Frontal cortex (tissue), 3 donors: ENCODE measurements at regions not wholly inside any gene's neighbourhood (a gene's known extent, or its start where the extent isn't known, plus 50 kb on each side); places are given as distances from the start of the nearest gene placed in this dataset.
"Not testable (repeated sequence)": the region's sequence is repeated elsewhere in the genome, so short reads cannot be mapped to it uniquely, and the experiment has no call there.

Experiments
- DNase-seq, 2 donors: peaks; one replicate each; pipeline ENCODE4 v3.0.0; 2012; ENCODE audit warnings: low spot score in 2 of 2
- FAIRE-seq: peaks from 2 replicates; lab custom pipeline; 2012; peaks lifted over from hg19 to GRCh38; lab: Jason Lieb, UNC
- donor health status: control.
- donor health status: control.
- donor health status: control.

DNA sequence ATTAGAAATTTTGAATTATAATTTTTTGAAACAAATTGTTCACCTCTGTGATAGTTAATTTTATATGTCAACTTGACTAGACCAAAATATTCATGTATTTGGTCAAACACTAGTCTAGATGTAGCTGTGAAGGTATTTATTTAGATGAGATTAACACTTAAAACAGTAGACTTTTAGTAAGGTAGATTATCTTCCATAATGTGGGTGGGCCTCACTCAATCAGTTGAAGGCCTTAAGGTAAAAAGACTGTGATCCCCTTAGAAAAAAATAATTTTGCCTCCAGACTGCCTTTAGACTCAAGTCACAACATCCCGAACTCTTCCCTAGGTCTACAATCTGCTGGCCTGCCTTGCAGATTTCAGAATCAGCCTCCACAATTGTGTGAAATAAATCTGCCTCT is 177.3 kb upstream of the PABPC5 start:
- FAIRE-seq (no peak), DNase-seq (no peak)

DNA sequence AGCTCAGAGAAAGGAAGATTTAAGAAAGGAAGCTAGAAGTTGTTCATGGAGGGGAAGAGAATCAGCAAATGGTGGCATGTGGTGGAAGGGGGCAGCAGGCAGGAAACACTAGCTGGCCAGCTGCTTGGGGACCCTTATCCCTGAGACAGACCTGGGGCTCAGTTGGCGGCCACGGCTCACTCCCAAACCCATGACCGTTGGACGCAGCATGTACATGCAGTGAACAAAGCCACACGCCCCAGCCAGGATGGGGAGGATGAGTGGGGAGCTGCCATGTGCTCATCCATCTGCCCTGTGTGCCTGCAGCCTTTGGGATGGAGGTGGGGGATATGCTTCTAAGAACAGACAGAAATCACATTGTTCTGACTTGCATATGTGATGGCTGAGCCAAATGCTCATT is 155.2 kb upstream of the PABPC5 start:
- DNase-seq (no peak), FAIRE-seq (no peak)

DNA sequence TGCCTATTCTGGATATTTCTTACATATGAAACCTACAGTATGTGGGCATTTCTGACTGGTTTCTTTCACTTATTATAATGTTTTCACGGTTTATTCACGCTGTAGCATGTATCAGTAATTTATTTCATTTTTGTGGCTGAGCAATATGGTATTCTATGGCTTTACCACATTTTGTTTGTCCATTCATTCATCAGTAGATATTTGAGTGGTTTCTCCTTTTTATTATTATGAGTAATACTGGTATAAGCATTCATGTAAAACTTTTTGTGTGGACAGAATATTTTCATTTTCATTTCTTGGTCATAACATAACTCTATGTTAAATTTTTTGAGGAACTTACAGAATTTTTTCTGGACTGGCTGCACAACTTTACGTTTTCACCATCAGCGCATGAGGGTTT is 122.7 kb upstream of the PABPC5 start:
- DNase-seq = no peak
- FAIRE-seq = no peak

DNA sequence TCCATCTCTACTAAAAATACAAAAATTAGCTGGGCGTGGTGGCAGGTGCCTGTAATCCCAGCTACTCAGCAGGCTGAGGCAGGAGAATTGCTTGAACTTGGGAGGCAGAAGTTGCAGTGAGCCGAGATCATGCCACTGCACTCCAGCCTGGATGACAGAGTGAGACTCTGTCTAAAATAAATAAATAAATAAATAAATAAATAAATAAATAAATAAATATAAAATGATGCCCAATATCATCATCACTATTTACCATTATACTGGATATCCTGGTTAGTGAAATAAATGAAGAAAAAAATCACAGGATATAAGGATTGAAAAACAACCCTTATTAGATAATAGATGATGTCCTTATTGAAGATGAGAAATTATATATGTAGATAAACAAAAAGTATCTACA is 115.8 kb upstream of the PABPC5 start:
- FAIRE-seq = peak; percentile 60
- not testable (repeated sequence) for DNase-seq

DNA sequence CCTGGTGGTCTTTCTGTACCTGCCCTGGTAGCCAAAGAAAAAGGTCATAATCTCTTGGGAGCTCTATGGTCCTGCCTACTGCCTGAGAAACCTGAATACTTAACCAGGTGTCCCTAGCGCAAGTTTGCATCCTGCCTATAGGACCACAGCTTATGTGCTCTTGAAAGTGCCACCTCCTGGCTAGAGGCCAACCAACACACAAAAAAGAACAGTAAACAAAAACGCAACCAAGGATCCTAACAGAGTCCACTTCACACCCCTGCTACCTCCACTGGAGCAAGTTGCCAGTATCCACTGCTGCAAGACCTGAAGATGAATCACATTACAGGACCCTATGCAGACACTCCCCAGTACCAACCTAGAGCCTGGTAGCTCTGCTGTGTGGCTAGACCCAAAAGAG is 103.2 kb upstream of the PABPC5 start:
- no peak for FAIRE-seq
- DNase-seq = no peak
